ENCODE measurements at regions not wholly inside any gene's neighbourhood (a gene's known extent, or its start where the extent isn't known, plus 50 kb on each side); places are given as distances from the start of the nearest gene placed in this dataset.

- H3K4me3 ChIP-seq (ENCODE audit: low read depth, low read length) = no peak overlapping the region
- DNase-seq (ENCODE audit: low read depth) = no peak
- no peak for TF ChIP-seq CTCF (IDR thresholded peaks at IDR 0.05; ENCODE audit: control insufficient read depth, extremely low read depth, insufficient read depth)
These were observed 438.9 kb upstream of the SOX11 start for GRCh38 chr2:5253263-5253662.

GRCh38 chr2:5254791-5255332, 437.3 kb upstream of the SOX11 start:
- no peak for DNase-seq (ENCODE audit: low read depth)
- no peak overlapping the region for H3K4me3 ChIP-seq (ENCODE audit: low read depth, low read length)
- TF ChIP-seq CTCF (IDR thresholded peaks at IDR 0.05; ENCODE audit: control insufficient read depth, extremely low read depth, insufficient read depth) = no peak

DNA sequence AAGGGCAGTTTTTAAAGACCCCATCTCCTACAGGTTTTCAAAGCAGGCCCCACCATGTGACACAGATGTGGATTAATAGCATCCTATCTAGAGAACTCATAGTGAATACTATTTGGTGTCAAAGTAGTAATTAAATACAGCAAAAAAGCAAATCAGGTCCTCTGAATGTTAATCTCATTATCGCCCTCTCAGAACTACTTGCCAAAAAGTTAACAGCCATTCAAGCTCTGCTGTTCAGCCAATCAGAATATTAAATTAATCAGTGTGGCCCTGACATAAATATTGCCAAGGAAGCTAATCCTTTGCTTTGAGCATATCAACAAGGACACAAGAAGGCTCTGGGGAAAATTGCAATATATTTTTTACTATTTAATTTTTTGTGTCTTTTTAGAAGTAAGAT, 428.9 kb upstream of the SOX11 start:
- no peak for TF ChIP-seq CTCF (IDR thresholded peaks at IDR 0.05; ENCODE audit: control insufficient read depth, extremely low read depth, insufficient read depth)
- DNase-seq (ENCODE audit: low read depth) = no peak

GRCh38 chr2:5264361-5264760, 427.8 kb upstream of the SOX11 start:
- TF ChIP-seq CTCF (IDR thresholded peaks at IDR 0.05; ENCODE audit: control insufficient read depth, extremely low read depth, insufficient read depth) = no peak
- DNase-seq (ENCODE audit: low read depth) = no peak
- no peak overlapping the region for H3K4me3 ChIP-seq (ENCODE audit: low read depth, low read length)

More for the DNA sequence above, 428.9 kb upstream of the SOX11 start:
- no peak overlapping the region for H3K4me3 ChIP-seq (ENCODE audit: low read depth, low read length)

GRCh38 chr2:5285061-5285460, 407.1 kb upstream of the SOX11 start:
- no peak for TF ChIP-seq CTCF (IDR thresholded peaks at IDR 0.05; ENCODE audit: control insufficient read depth, extremely low read depth, insufficient read depth)
- no peak for DNase-seq (ENCODE audit: low read depth)
- H3K4me3 ChIP-seq (ENCODE audit: low read depth, low read length) = no peak overlapping the region

GRCh38 chr2:5285872-5286769, 406.1 kb upstream of the SOX11 start:
- no peak overlapping the region for H3K4me3 ChIP-seq (ENCODE audit: low read depth, low read length)
- TF ChIP-seq CTCF (IDR thresholded peaks at IDR 0.05; ENCODE audit: control insufficient read depth, extremely low read depth, insufficient read depth) = no peak
- DNase-seq (ENCODE audit: low read depth) = no peak
